CD14-positive monocyte (primary cell): ENCODE measurements at regions not wholly inside any gene's neighbourhood (a gene's known extent, or its start where the extent isn't known, plus 50 kb on each side); places are given as distances from the start of the nearest gene placed in this dataset.
"Not testable (repeated sequence)": the region's sequence is repeated elsewhere in the genome, so short reads cannot be mapped to it uniquely, and the experiment has no call there.

Source experiments
- DNase-seq, 3 donors: peaks; one replicate each; pipeline ENCODE4 v3.0.0-alpha.2; 2011 to 2022
- H2AFZ ChIP-seq: 2 replicates; pipeline ENCODE4 v1.6.0; 2012; ENCODE audit warnings: mild to moderate bottlenecking, low read depth, low read length, inconsistent platforms; ENCODE audit not compliant: insufficient read depth, poor library complexity, severe bottlenecking
- H3K27ac ChIP-seq, 2 donors: 1 replicate in 1 of 2; 2 replicates in 1 of 2; pipeline ENCODE4 v1.5.1; 2012 to 2013; ENCODE audit warnings: low read length in 2 of 2, control low read depth in 1 of 2, inconsistent platforms in 1 of 2, low read depth in 1 of 2, mild to moderate bottlenecking in 1 of 2
- H3K27me3 ChIP-seq, 2 donors: one replicate each; pipeline versions ENCODE4 v1.6.0 to v1.6.1; 2011 to 2013; ENCODE audit warnings: low read length in 2 of 2; ENCODE audit not compliant: control insufficient read depth in 2 of 2, insufficient read depth in 2 of 2
- H3K36me3 ChIP-seq, 2 donors: replicated peaks in 1 of 2; 1 replicate in 1 of 2; 2 replicates in 1 of 2; pipeline versions ENCODE4 v1.5.1 to v1.6.1; 2012 to 2013; ENCODE audit warnings: low read length in 2 of 2, control low read depth in 1 of 2, inconsistent platforms in 1 of 2, mild to moderate bottlenecking in 1 of 2; ENCODE audit not compliant: insufficient read depth in 2 of 2, control insufficient read depth in 1 of 2
- H3K4me1 ChIP-seq, 2 donors: 1 replicate in 1 of 2; 2 replicates in 1 of 2; pipeline versions ENCODE4 v1.5.1 to v1.6.1; 2012 to 2013; ENCODE audit warnings: low read length in 2 of 2, control low read depth in 1 of 2, inconsistent platforms in 1 of 2, mild to moderate bottlenecking in 1 of 2, moderate library complexity in 1 of 2; ENCODE audit not compliant: insufficient read depth in 2 of 2, control insufficient read depth in 1 of 2
- H3K4me2 ChIP-seq: replicated peaks from 2 replicates; pipeline ENCODE3; 2012; ENCODE audit warnings: low read length, moderate library complexity, mild to moderate bottlenecking; ENCODE audit not compliant: poor library complexity, severe bottlenecking; ENCODE audit errors: extremely low read depth
- H3K4me3 ChIP-seq, 3 experiments: fragments of 200-600 bp in 1 of 3; sonication (generic) in 1 of 3; replicated peaks in 1 of 3; 1 replicate in 2 of 3; 2 replicates in 1 of 3; pipeline ENCODE4 v1.5.1; 2011 to 2013; ENCODE audit warnings: low read length in 3 of 3, mild to moderate bottlenecking in 3 of 3, control low read depth in 2 of 3, low read depth in 2 of 3, inconsistent platforms in 1 of 3, moderate library complexity in 1 of 3
- H3K79me2 ChIP-seq: 2 replicates; pipeline ENCODE4 v1.6.0; 2012; ENCODE audit warnings: mild to moderate bottlenecking, control low read depth, inconsistent platforms, low read length, moderate library complexity; ENCODE audit not compliant: insufficient read depth
- H3K9ac ChIP-seq: 2 replicates; pipeline ENCODE4 v1.6.0; 2017; ENCODE audit warnings: low read length, mild to moderate bottlenecking; ENCODE audit not compliant: insufficient read depth, poor library complexity, severe bottlenecking
- H3K9me3 ChIP-seq, 2 donors: replicated peaks in 1 of 2; 1 replicate in 1 of 2; 2 replicates in 1 of 2; pipeline versions ENCODE4 v1.5.1 to v1.6.1; 2012 to 2013; ENCODE audit warnings: low read length in 2 of 2, control low read depth in 1 of 2; ENCODE audit not compliant: control insufficient read depth in 1 of 2, insufficient read depth in 1 of 2
- H4K20me1 ChIP-seq: 2 replicates; pipeline ENCODE4 v1.6.0; 2012; ENCODE audit warnings: mild to moderate bottlenecking, low read length, control low read depth, moderate library complexity; ENCODE audit not compliant: insufficient read depth
- H3K27ac Mint-ChIP-seq, 7 donors: one replicate each; pipeline ENCODE4 v1.8.0; 2020; ENCODE audit warnings: mild to moderate bottlenecking in 7 of 7, mixed read lengths in 7 of 7, moderate library complexity in 6 of 7, inconsistent platforms in 2 of 7
- H3K27me3 Mint-ChIP-seq, 3 donors: one replicate each; pipeline ENCODE4 v1.8.0; 2021 to 2022; ENCODE audit warnings: low read depth in 3 of 3, mild to moderate bottlenecking in 3 of 3, mixed read lengths in 3 of 3, moderate library complexity in 3 of 3, inconsistent platforms in 1 of 3
- H3K36me3 Mint-ChIP-seq, 2 donors: one replicate each; pipeline ENCODE4 v1.8.0; 2020; ENCODE audit warnings: mixed read lengths in 2 of 2, inconsistent platforms in 1 of 2, mild to moderate bottlenecking in 1 of 2
- H3K4me1 Mint-ChIP-seq: one replicate; pipeline ENCODE4 v1.8.0; 2020; ENCODE audit warnings: mild to moderate bottlenecking, mixed read lengths
- H3K4me3 Mint-ChIP-seq, 2 donors: one replicate each; pipeline ENCODE4 v1.8.0; 2020; ENCODE audit warnings: mild to moderate bottlenecking in 2 of 2, mixed read lengths in 2 of 2, moderate library complexity in 1 of 2
- H3K9me3 Mint-ChIP-seq, 7 donors: one replicate each; pipeline ENCODE4 v1.8.0; 2020 to 2022; ENCODE audit warnings: mixed read lengths in 7 of 7, mild to moderate bottlenecking in 6 of 7, moderate library complexity in 6 of 7, inconsistent platforms in 2 of 7
- WGBS: methylation state at CpG from one replicate; pipeline ENCODE4 v1.1.5; 2013; ENCODE audit warnings: missing lambda C conversion rate; ENCODE audit not compliant: insufficient coverage; 5-methylcytosine and 5-hydroxymethylcytosine counted together
- intact Hi-C, 2 donors: fragments of 100-400 bp; cut with micrococcal nuclease; formaldehyde crosslinking; loops; one replicate each; pipeline versions ENCODE4 v1.15.0 to v1.15.1; 2023
- TF ChIP-seq, protein P1 (sequence below): fragments of 200-600 bp; IDR thresholded peaks from one replicate; pipeline ENCODE4 v1.8.0; 2022; ENCODE audit warnings: antibody characterized with exemption, mild to moderate bottlenecking

GRCh38 chrY:19589664-19590063 lies 154.9 kb downstream of the KDM5D start:
- H3K9me3 Mint-ChIP-seq = no peaks in the 10 kb centered on the region
- no peak overlapping the region for H2AFZ ChIP-seq
- H4K20me1 ChIP-seq = no peaks in the 10 kb centered on the region
- H3K27me3 ChIP-seq = no peaks in the 10 kb centered on the region
- no peak for DNase-seq
- H3K27ac Mint-ChIP-seq = no peak overlapping the region
- peaks cover 0 to 8% of the 10 kb centered on the region in 2 donors for H3K4me1 ChIP-seq
- no peak overlapping the region for H3K27ac ChIP-seq
- no peak overlapping the region for H3K4me3 ChIP-seq
- H3K4me1 Mint-ChIP-seq = peaks cover 25% of the 10 kb centered on the region
- no peaks in the 10 kb centered on the region for H3K9me3 ChIP-seq
- intact Hi-C loops = no loop called here
- no CpG with 5 or more reads among the region's 1 CpG for WGBS
- peaks cover 0 to 12% of the 10 kb centered on the region in 2 donors for H3K36me3 ChIP-seq
- H3K4me2 ChIP-seq = no peak overlapping the region
- TF ChIP-seq, protein P1, sequence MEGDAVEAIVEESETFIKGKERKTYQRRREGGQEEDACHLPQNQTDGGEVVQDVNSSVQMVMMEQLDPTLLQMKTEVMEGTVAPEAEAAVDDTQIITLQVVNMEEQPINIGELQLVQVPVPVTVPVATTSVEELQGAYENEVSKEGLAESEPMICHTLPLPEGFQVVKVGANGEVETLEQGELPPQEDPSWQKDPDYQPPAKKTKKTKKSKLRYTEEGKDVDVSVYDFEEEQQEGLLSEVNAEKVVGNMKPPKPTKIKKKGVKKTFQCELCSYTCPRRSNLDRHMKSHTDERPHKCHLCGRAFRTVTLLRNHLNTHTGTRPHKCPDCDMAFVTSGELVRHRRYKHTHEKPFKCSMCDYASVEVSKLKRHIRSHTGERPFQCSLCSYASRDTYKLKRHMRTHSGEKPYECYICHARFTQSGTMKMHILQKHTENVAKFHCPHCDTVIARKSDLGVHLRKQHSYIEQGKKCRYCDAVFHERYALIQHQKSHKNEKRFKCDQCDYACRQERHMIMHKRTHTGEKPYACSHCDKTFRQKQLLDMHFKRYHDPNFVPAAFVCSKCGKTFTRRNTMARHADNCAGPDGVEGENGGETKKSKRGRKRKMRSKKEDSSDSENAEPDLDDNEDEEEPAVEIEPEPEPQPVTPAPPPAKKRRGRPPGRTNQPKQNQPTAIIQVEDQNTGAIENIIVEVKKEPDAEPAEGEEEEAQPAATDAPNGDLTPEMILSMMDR = no peak
- peaks cover 0 to 1% (median 0%) of the 10 kb centered on the region in 3 donors for H3K27me3 Mint-ChIP-seq
- H3K79me2 ChIP-seq = no peaks in the 10 kb centered on the region
- H3K9ac ChIP-seq = no peak overlapping the region
- no peak overlapping the region for H3K4me3 Mint-ChIP-seq
- peaks cover 0 to 18% of the 10 kb centered on the region in 2 donors for H3K36me3 Mint-ChIP-seq

GRCh38 chrY:19587311-19587710 lies 157.2 kb downstream of the KDM5D start:
- H4K20me1 ChIP-seq = no peaks in the 10 kb centered on the region
- no peaks in the 10 kb centered on the region for H3K79me2 ChIP-seq
- 17% methylated on average over 1 of the region's 3 CpGs for WGBS
- Mint-ChIP-seq H3K27ac (peak overlapping the region in 2 of 7 donors; percentile 73 to 83), H3K4me3 (peak overlapping the region; percentile 17 to 76), H3K9me3 (peaks cover 0 to 2% (median 0%) of the 10 kb centered on the region in 7 donors), H3K36me3 (peaks cover 0 to 13% of the 10 kb centered on the region in 2 donors), H3K4me1 (peaks cover 35% of the 10 kb centered on the region), H3K27me3 (peaks cover 0 to 1% (median 0%) of the 10 kb centered on the region in 3 donors)
- peaks cover 0 to 8% of the 10 kb centered on the region in 2 donors for H3K36me3 ChIP-seq
- no peak overlapping the region for H3K4me3 ChIP-seq
- H3K9ac ChIP-seq = no peak overlapping the region
- no peak overlapping the region for H2AFZ ChIP-seq
- H3K27ac ChIP-seq = no peak overlapping the region
- TF ChIP-seq, protein P1 = no peak
- no peak overlapping the region for H3K4me2 ChIP-seq
- H3K4me1 ChIP-seq = peaks cover 0 to 8% of the 10 kb centered on the region in 2 donors
- intact Hi-C loops = no loop called here
- H3K27me3 ChIP-seq = no peaks in the 10 kb centered on the region
- no peaks in the 10 kb centered on the region for H3K9me3 ChIP-seq
- DNase-seq = peak in 2 of 3 donors; percentile 20 to 55

DNA sequence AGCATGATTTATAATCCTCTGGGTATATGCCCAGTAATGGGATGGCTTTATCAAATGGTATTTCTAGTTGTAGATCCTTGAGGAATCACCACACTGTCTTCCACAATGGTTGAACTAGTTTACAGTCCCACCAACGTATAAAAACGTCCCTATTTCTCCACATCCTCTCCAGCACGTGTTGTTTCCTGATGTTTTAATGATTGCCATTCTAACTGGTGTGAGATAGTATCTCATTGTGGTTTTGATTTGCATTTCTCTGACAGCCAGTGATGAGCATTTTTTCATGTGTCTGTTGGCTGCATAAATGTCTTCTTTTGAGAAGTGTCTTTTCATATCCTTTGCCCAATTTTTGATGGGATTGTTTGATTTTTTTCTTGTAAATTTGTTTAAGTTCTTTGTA lies 163.5 kb downstream of the KDM5D start:
- H3K4me3 Mint-ChIP-seq, H3K9ac ChIP-seq, H3K4me1 ChIP-seq, H3K4me3 ChIP-seq, H3K27ac ChIP-seq, H3K9me3 ChIP-seq, H3K36me3 ChIP-seq, H4K20me1 ChIP-seq, H3K4me2 ChIP-seq, H3K27me3 Mint-ChIP-seq, DNase-seq, H3K27ac Mint-ChIP-seq, H3K79me2 ChIP-seq, H3K27me3 ChIP-seq, intact Hi-C loops, H2AFZ ChIP-seq, H3K36me3 Mint-ChIP-seq, H3K9me3 Mint-ChIP-seq: not testable (repeated sequence)
- no CpG with 5 or more reads among the region's 3 CpGs for WGBS
- H3K4me1 Mint-ChIP-seq = peaks cover 42% of the 10 kb centered on the region
